HG02798 (cell line): ENCODE measurements at regions not wholly inside any gene's neighbourhood (a gene's known extent, or its start where the extent isn't known, plus 50 kb on each side); places are given as distances from the start of the nearest gene placed in this dataset.

Source experiments
- ATAC-seq: cut with Tn5 transposase; IDR thresholded peaks from one replicate; pipeline ENCODE4 v1.9.1; 2021; ENCODE audit warnings: mild to moderate bottlenecking; ENCODE audit not compliant: unreplicated experiment, poor library complexity

GRCh38 chr11:92276773-92277172 lies 52.2 kb downstream of the FAT3 start:
- no peak for ATAC-seq

DNA sequence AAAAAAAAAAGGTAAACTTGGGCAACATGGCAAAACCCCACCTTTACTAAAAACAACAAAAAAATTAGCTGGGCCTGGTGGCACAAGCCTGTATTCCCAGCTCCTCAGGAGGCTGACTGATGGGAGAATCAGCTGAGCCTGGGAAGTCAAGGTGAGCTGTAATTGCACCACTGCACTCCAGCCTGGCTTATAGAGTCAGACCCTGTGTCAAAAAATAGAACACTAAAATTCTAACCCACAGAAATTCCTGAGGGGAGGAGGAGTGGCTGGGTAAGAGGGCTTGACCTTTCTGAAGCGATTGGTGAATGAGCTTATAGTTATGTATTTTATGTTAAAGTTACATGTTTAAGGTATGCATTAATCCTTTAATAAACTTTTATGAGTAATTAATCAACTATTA lies 53.3 kb downstream of the FAT3 start:
- no peak for ATAC-seq

DNA sequence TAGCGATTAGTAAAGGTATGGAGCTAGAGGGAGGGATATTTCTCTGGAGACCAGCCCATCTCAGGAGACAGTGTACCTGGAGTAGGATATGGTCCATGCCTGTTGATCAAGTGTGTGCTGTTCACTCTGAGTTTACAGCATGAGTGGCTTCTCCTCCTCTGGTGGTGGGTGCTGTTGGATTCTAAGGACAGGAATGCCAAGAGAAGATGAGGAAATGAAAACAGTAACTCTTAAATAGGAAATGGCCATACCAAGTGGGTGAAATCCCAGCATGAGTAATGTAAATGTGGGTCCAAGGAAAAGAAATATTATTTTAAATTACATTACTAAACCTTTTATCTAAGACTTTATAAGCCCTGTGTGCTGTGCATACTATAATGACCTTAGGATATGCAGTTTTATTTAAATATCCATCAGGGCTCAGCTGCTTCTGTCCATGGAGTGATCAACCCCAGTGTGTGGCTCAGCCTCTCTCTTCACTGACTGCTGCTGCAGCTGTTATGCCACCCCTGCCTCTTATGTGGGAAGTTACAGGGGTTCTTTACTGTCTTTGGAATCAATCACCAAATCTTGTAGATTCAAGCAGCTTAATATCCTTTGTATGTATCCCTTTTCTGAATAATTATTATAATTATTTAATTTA lies 54.3 kb downstream of the FAT3 start:
- ATAC-seq, result no peak

DNA sequence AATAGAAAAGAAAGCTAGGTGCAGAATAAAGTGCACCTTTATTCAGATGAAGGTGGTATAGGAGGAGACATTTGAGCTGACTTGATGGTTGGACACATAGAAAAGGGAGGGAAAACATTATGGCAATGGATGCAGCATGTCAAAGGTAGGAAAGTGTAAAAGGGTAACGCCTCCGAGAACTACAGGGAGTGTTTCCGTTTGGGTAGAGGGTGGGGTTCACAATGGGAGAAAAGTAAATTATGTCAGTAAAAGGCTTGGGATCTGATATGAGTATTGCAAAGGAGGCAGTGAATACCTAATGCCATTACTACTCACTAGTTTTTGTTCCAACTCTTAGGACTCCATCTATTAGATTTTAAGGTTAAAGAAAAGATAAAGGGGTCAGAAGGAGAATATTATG lies 59.5 kb downstream of the FAT3 start:
- no peak for ATAC-seq

DNA sequence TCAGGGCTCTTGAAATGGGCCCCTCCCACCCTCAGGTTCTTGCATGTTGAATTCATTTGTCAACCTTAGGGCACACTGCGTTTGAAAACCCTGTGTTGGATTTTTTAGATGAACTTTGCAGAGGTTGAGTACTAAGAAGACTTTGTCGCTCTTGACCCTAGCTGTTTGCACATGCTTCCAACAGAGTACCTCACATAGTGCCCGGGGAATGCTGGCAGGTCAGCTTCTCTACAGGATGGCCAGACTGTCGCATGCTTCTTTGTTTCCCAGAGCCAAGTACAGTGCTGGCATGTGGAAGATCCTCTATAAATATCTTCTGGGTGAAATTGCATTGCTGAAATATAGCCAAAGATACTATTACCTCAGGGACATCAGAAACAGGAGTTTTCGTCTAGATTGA lies 59.9 kb downstream of the FAT3 start:
- ATAC-seq, result no peak

DNA sequence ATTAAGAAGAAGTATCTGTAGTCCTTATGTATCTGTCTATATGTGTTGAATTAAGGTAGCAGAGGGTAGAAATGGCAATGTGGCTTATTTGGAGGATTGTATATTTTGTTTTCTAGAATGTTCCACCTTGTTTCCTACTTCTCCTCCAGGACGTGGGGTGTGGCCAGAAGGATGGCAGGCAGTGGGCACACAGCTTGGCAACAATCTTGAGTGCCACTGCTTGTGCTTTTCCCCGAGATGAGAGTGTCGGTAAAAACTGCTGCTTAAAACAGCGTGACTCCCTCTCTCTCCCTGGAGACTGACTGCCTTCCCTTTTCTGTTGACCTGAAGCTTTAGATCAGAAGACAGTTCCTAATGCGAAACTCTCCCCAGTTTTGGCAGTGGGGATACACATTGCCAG lies 61.2 kb downstream of the FAT3 start:
- no peak for ATAC-seq

- no peak for ATAC-seq
These were observed 62.1 kb downstream of the FAT3 start for GRCh38 chr11:92286709-92287108.

GRCh38 chr11:92295175-92296137 lies 70.8 kb downstream of the FAT3 start:
- no peak for ATAC-seq

- no peak for ATAC-seq
These were observed 71.5 kb downstream of the FAT3 start for GRCh38 chr11:92296138-92296515.

DNA sequence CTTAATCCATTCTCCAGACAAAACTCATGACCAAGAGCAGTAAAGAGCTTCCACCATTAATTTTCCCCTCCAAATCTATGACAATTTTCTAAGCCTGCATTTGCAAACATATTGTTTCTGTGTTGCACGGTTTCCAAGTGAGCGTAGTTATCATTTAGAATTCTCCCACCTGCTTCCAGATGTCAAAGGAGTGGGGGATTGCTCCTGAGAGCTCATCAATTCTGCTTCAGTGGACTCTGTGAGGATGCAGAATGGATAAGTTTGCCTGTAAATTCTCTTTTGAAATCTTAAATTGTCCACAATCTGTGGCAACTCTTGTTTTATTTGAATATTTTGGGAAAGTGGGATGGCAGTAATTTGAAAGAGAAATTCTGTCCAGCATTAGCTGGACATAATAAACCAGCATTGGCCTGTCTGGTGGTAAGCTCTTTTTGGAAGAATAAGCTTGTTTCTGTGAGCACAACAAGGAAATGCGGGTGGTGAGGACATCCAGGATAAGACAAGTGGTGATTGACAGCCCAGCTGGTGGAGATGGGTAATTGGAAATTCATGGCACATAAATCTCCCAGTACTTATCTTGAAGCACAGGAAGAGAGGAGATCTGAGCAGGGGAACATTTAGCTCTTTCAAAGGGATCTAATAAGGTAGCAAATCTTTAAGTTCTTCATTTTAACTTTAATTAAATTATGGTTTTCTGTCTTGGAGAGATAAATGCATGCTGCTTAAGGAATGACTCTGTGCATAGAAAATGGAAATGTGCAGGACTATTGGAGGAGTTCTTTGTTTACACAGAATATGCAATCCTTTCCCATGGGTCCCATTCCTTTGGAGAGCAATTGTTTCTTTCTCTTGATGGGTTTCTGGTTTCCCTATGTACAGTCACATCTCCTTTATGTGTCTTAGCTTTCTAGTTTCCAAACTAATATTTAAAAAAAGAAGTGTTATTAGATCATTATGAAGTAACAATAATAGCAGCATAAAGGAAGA lies 73.2 kb downstream of the FAT3 start:
- ATAC-seq, result no peak

GRCh38 chr11:92300876-92301275 lies 76.3 kb downstream of the FAT3 start:
- ATAC-seq, result no peak

DNA sequence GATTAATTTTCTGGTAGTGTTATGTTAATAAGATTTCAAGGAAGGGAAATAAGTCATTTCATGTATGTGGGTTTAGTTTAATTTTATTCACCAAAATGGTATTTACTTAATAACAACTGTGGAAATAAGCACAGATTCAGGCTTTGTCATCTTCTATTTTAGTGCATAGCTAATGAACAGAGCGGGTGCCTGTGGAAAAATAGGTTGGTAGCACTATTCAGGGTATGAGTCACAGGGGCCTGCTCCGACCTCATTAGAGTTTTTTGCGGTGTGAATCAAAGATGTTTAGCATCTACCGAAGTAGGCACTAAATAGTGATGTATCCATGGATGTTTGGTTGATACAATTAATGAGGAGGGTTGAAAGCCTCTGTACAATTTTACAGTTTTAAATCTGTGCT lies 78.2 kb downstream of the FAT3 start:
- no peak for ATAC-seq

- ATAC-seq, result no peak
These were observed 79.7 kb downstream of the FAT3 start for GRCh38 chr11:92304271-92304670.

- ATAC-seq, result no peak
These were observed 82.4 kb downstream of the FAT3 start for GRCh38 chr11:92306966-92307510.

- ATAC-seq, result no peak
These were observed 83.7 kb downstream of the FAT3 start for GRCh38 chr11:92308366-92308765.

- ATAC-seq, result no peak
These were observed 87.2 kb downstream of the FAT3 start for GRCh38 chr11:92311616-92312449.

GRCh38 chr11:92313784-92314183 lies 89.2 kb downstream of the FAT3 start:
- no peak for ATAC-seq

- ATAC-seq, result no peak
These were observed 89.9 kb downstream of the FAT3 start for GRCh38 chr11:92314499-92314898.

DNA sequence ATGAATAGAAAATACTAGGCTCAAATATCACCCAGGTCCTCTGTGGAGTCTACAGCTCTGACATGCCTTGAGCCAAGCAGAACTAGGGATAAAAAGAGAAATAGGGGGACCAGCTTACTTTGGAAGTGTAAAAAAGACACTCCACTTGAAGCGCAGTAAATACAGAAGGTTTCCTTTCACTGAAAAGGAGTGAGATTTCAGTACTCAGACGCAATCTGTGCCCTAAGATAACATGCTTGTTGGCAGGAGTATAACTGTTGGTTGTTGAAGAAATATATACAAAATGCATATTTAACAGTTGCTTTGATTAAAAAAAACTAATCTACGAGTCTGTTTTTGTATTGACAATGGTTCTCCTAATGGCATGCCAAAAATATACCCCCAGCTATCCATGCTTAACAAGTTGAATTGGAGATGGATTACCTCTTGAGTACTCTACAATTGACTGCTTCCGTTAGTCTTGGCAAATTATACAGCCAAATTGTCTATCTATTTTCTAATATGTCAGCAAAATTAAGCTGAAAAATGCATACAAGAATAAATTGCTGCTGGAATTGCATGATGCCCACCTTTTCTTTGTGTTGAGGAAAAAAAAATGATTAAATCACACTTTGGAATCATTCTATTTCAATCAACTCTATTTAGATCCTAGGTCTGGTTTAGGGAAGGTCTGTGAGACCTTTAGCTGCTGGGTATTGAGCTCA lies 91.6 kb downstream of the FAT3 start:
- no peak for ATAC-seq
